Stimulated activated CD4-positive, alpha-beta T cell treated with anti-CD3 and anti-CD28 coated beads, Interleukin-4, amount 100 ng/mL, for 24 hours (primary cell): ENCODE measurements at regions not wholly inside any gene's neighbourhood (a gene's known extent, or its start where the extent isn't known, plus 50 kb on each side); places are given as distances from the start of the nearest gene placed in this dataset.
"Not testable (repeated sequence)": the region's sequence is repeated elsewhere in the genome, so short reads cannot be mapped to it uniquely, and the experiment has no call there.

ENCODE experiments used
- DNase-seq: peaks from one replicate; pipeline ENCODE4 v3.0.0-alpha.2; 2020

DNA sequence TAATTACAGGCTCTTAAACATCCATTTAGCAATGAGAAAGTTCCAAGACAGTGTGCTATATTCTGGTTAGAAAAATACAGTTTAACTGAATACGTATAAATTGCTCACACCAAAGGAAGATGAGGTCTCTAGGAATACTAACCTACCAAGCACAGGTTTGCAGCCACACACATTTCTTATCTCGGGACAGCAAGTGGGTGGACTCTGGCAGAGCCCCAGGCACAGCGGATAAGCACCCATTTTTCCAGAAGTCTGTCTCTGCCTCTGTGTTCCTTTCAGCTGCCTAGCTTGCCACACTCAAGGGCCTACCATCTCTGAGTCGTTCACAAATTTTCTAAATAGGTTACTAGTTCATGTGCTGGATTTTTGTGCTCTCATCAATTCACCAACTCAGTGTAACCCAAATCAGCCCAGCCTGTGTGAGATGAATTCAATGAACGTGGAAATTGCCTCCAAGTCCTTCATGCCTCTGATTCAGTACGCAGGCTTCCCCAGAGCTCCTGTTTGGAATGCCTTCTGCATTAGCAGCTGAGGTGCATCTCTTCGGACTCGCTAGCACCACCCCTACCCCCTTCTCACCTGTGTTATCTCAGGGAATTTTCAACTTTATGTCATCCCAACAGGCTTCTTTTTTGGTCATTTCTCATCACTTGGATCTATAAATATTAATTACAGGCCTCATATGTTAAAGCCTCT is 581.0 kb upstream of the CDH11 start:
- DNase-seq, result no peak

GRCh38 chr16:65700596-65700995 is 578.7 kb upstream of the CDH11 start:
- no peak for DNase-seq

- no peak for DNase-seq
Measured at GRCh38 chr16:65698791-65699321, 577.0 kb upstream of the CDH11 start.

GRCh38 chr16:65697521-65697920 is 575.7 kb upstream of the CDH11 start:
- no peak for DNase-seq

GRCh38 chr16:65697065-65697464 is 575.2 kb upstream of the CDH11 start:
- no peak for DNase-seq

- DNase-seq, result not testable (repeated sequence)
Measured at GRCh38 chr16:65691846-65692245, 570.0 kb upstream of the CDH11 start.

DNA sequence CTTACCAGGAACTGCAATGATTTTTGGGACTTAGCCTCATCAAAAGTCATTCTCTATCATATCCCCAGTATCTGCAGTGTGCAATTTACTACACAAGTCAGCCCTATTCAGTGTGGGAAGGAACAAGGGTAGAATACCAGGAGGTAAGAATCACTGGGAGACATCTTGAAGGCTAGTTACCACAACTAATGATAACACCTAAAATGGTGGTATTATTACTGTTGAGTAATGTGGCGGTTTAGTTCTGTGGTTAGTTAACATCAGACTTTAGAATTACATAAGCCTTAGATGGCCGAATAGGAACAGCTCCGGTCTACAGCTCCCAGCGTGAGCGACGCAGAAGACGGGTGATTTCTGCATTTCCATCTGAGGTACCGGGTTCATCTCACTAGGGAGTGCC is 567.9 kb upstream of the CDH11 start:
- DNase-seq, result no peak

- DNase-seq, result no peak
Measured at GRCh38 chr16:65688301-65688700, 566.4 kb upstream of the CDH11 start.

DNA sequence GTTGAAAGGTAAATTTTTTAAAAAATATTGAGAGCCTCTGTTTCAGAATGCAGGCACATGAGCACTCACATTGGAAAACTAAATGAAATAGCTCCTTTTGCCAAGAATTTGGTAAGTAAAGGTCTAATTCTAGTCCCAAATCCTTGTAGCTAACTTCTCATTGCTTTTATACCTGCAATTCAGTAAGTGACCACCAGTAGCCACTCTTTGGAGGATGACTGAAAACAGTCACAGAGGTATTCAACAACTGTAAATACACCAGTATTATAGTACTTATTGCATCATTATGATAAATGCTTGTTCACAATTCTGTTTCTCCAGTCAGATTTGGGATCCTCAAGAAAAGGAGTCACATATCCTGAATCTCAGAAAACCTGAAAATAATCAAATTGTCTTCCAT is 562.4 kb upstream of the CDH11 start:
- no peak for DNase-seq

GRCh38 chr16:65681406-65681805 is 559.5 kb upstream of the CDH11 start:
- DNase-seq, result no peak

DNA sequence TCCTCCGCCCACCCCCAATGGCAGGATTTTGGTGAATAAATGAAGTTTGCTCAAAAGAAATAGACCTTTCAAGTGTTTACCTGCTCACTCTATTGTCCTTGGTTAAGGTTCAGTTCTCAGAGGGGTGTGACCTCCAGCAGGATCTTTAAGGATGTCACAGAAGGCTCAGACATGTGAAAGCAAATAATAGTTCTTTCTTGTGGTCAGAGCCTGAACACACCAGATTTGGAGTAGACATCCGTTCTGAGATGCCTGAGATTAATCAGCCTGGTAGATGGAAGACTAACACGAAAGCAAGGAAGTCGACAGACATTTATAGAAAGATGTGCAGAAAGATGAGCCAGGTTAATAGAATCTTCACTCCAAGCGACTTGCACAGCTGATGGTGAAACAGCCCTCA is 557.9 kb upstream of the CDH11 start:
- no peak for DNase-seq

- DNase-seq, result no peak
Measured at GRCh38 chr16:65675161-65675560, 553.3 kb upstream of the CDH11 start.

GRCh38 chr16:65672960-65673359 is 551.1 kb upstream of the CDH11 start:
- no peak for DNase-seq

- no peak for DNase-seq
Measured at GRCh38 chr16:65671071-65671470, 549.2 kb upstream of the CDH11 start.

- DNase-seq, result no peak
Measured at GRCh38 chr16:65668064-65668595, 546.3 kb upstream of the CDH11 start.

GRCh38 chr16:65667011-65667578 is 545.2 kb upstream of the CDH11 start:
- no peak for DNase-seq

GRCh38 chr16:65666132-65666941 is 544.5 kb upstream of the CDH11 start:
- DNase-seq, result no peak

DNA sequence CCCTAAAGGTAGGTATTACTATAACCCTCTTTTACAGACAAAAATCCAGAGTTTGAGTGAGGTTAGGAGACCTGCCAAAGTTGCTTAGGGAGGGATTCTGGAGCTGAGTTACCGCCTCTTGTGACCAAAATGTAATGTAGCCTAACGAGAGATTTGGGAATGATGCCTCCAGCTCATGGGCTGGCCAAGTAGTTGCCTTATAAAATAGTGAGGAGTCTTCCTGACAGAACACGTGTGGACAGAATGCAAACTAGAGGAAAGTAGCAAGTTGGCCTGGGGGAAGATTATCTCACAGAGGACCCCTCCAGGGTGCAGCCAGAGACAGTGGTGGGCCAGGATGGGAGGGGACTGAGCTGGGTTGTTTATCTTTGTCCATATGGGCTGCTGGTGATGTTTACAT is 543.7 kb upstream of the CDH11 start:
- DNase-seq, result no peak

GRCh38 chr16:65663774-65664173 is 541.9 kb upstream of the CDH11 start:
- DNase-seq, result no peak

- DNase-seq, result no peak
Measured at GRCh38 chr16:65662256-65662655, 540.4 kb upstream of the CDH11 start.

DNA sequence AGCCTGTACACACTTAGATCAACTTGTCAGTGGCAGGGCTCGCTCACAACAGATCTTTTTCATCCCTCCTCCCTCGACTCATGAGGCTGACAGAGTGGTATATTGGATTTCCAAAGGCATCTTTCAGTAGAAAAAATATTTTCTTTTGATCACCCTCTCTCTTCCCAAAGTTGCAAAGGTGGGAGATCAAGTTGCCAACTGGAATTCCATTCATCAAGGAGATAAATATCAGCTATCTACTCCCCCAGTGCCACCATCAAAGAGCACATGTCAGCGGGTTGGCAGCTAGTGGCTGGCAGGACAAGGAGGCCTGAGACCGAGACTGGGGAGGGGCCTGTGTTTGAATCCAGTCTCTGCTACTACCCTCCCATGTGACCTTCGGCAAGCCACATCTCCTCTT is 539.7 kb upstream of the CDH11 start:
- no peak for DNase-seq

GRCh38 chr16:65660390-65660789 is 538.5 kb upstream of the CDH11 start:
- DNase-seq, result no peak

GRCh38 chr16:65659758-65660157 is 537.9 kb upstream of the CDH11 start:
- no peak for DNase-seq

DNA sequence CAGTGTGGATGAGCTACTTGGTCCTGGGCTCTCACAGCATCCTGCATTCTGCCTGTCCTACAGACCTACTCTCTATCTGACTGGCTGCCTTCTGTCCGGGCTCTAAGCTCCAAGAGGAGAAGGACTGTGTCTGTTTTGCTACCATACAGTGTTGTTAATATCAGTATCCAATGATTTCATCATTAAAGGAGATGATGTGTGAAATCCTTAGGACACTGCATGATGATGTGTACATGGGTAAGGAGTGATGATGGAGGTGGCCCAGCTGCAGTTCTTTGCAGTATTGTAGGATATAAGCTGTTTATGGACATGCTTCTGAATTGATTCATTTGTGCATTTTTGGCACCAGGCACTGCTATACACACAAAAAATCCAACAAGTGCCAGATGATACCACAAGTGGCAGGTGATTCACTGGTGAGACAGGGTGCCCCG is 536.9 kb upstream of the CDH11 start:
- DNase-seq, result no peak
